ENCODE measurements at regions not wholly inside any gene's neighbourhood (a gene's known extent, or its start where the extent isn't known, plus 50 kb on each side); places are given as distances from the start of the nearest gene placed in this dataset.

- TF ChIP-seq CTCF (IDR thresholded peaks at IDR 0.05; ENCODE audit: low read length) (no peak), EZH2phosphoT487 (IDR thresholded peaks at IDR 0.05; ENCODE audit: low read length) (no peak)
These were observed 284.2 kb upstream of the LRRC7 start for GRCh38 chr1:69283516-69283915.

All from MM.1S (cell line).